ENCODE measurements at regions not wholly inside any gene's neighbourhood (a gene's known extent, or its start where the extent isn't known, plus 50 kb on each side); places are given as distances from the start of the nearest gene placed in this dataset.

DNA sequence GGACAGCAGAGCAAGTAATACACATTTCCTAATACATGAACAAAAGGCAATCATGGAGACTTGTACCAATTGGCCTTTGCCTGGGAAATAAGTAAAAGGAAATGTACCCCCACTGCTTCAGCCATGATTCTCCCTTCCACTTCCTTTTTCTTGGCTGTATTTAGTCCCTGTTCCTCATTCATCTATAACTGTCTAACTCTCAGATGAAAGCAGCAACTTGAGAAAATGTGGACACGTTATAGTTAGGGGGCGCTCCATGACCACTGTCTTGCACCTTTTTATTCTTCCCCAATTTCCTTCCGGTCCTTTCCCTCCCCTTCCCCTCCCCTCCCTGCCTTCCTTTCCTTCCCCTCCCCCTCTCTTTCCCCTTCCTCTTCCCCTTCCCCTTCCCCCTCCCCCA is 61.3 kb upstream of the BARX2 start:
- no peak overlapping the region for H4K91ac ChIP-seq (ENCODE audit: insufficient read depth, low read depth, low read length)
- no peaks in the 10 kb centered on the region; the same call in 1 of the 2 replicates for H4K20me1 ChIP-seq (ENCODE audit: insufficient read depth, low read length)
- H3K36me3 ChIP-seq (ENCODE audit: control insufficient read depth, insufficient read depth, low read length), result no peaks in the 10 kb centered on the region
- dilution Hi-C loops (cut with HindIII; ENCODE audit: low sequenced_read_pairs, unreplicated experiment) (no loop called here), intact Hi-C loops (cut with micrococcal nuclease) (no loop called here), in situ Hi-C loops (cut with MboI; ENCODE audit: low sequenced_read_pairs) (no loop called here)
- H3K27me3 ChIP-seq (ENCODE audit: control insufficient read depth, insufficient read depth, low read length), result peaks cover 12% of the 10 kb centered on the region
- H3K4me2 ChIP-seq (ENCODE audit: low read depth, low read length), result no peak overlapping the region
- no peak overlapping the region for H2BK5ac ChIP-seq (ENCODE audit: low read depth, low read length, poor library complexity, severe bottlenecking)
- no peak overlapping the region for H3K4me3 ChIP-seq (ENCODE audit: insufficient read depth, low read depth, low read length)
- H3K14ac ChIP-seq (replicated peaks; ENCODE audit: low read depth, low read length), result no peak overlapping the region
- CTCF ChIA-PET, result no interaction called here
- no peak for TF ChIP-seq BHLHE40 (IDR thresholded peaks at IDR 0.05; ENCODE audit: low read depth, low read length)
- no peak for TF ChIP-seq MAFK (IDR thresholded peaks at IDR 0.05; ENCODE audit: low read depth, low read length)
- TF ChIP-seq, protein P1, sequence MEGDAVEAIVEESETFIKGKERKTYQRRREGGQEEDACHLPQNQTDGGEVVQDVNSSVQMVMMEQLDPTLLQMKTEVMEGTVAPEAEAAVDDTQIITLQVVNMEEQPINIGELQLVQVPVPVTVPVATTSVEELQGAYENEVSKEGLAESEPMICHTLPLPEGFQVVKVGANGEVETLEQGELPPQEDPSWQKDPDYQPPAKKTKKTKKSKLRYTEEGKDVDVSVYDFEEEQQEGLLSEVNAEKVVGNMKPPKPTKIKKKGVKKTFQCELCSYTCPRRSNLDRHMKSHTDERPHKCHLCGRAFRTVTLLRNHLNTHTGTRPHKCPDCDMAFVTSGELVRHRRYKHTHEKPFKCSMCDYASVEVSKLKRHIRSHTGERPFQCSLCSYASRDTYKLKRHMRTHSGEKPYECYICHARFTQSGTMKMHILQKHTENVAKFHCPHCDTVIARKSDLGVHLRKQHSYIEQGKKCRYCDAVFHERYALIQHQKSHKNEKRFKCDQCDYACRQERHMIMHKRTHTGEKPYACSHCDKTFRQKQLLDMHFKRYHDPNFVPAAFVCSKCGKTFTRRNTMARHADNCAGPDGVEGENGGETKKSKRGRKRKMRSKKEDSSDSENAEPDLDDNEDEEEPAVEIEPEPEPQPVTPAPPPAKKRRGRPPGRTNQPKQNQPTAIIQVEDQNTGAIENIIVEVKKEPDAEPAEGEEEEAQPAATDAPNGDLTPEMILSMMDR (conservative IDR thresholded peaks at IDR 0.05; ENCODE audit: low read depth, low read length), result no peak
- no peak for TF ChIP-seq NFE2L2 (IDR thresholded peaks at IDR 0.05; ENCODE audit: low read depth, low read length)
- no peak for TF ChIP-seq CEBPB (IDR thresholded peaks at IDR 0.05; ENCODE audit: low read depth, low read length)
- H3K27ac ChIP-seq (ENCODE audit: insufficient read depth, low read length), result no peak overlapping the region
- no peaks in the 10 kb centered on the region for H3K79me1 ChIP-seq (ENCODE audit: low read depth in 1 of 2, low read length in 2 of 2)
- no peak overlapping the region for H2AK9ac ChIP-seq (replicated peaks; ENCODE audit: low read depth, low read length, poor library complexity)
- POLR2A ChIA-PET (ENCODE audit: unreplicated experiment), result no interaction called here
- H2AK5ac ChIP-seq (ENCODE audit: low read depth, low read length), result no peak overlapping the region
- no peak overlapping the region for H3K9ac ChIP-seq (ENCODE audit: low read depth, low read length)
- no peak overlapping the region for H3K23ac ChIP-seq (ENCODE audit: low read depth, low read length)
- DNase-seq (no peak), ATAC-seq (ENCODE audit: low read depth) (no peak)
- no peak overlapping the region for H3K4ac ChIP-seq (ENCODE audit: low read depth, low read length)
- H3K4me1 ChIP-seq (ENCODE audit: control insufficient read depth, insufficient read depth, low read length), result no peaks in the 10 kb centered on the region
- H4K5ac ChIP-seq (ENCODE audit: low read depth, low read length), result no peak overlapping the region
- no peak overlapping the region for H4K8ac ChIP-seq (ENCODE audit: low read depth in 2 of 2, low read length in 2 of 2)
- no peak overlapping the region for H2BK20ac ChIP-seq (ENCODE audit: low read depth, low read length)
- no peaks in the 10 kb centered on the region for H3K9me3 ChIP-seq (ENCODE audit: control insufficient read depth, insufficient read depth, low read length)
- no peak overlapping the region for H3K18ac ChIP-seq (ENCODE audit: low read depth, low read length)
- no peak overlapping the region for H3K56ac ChIP-seq (ENCODE audit: extremely low read depth, insufficient read depth, low read length)
- no TSS peak for BruUV-seq (replicated peaks)
- H2BK15ac ChIP-seq (ENCODE audit: low read depth, low read length), result no peak overlapping the region
- H3K9me1 ChIP-seq (ENCODE audit: insufficient read depth, low read length), result no peaks in the 10 kb centered on the region
- no peak overlapping the region for H2AFZ ChIP-seq (replicated peaks; ENCODE audit: low read length, poor library complexity)
- WGBS, 2 experiments (ENCODE audit: extremely low coverage in 2 of 2, insufficient read length in 1 of 2), result no CpG with 5 or more reads among the region's 3 CpGs
- H2BK120ac ChIP-seq (ENCODE audit: low read depth, low read length), result no peak overlapping the region
